ENCODE measurements at regions not wholly inside any gene's neighbourhood (a gene's known extent, or its start where the extent isn't known, plus 50 kb on each side); places are given as distances from the start of the nearest gene placed in this dataset.
"Not testable (repeated sequence)": the region's sequence is repeated elsewhere in the genome, so short reads cannot be mapped to it uniquely, and the experiment has no call there.

- no peak for TF ChIP-seq CTCF (IDR thresholded peaks at IDR 0.05; ENCODE audit: insufficient read depth, low read depth, low read length)
- H3K4me3 ChIP-seq (ENCODE audit: low read depth, low read length): no peak overlapping the region
- DNase-seq (ENCODE audit: low read depth): no peak
These were observed 395.3 kb downstream of the OSTF1 start for GRCh38 chr9:75483636-75484035.

- no peak for DNase-seq (ENCODE audit: low read depth)
- H3K4me3 ChIP-seq (ENCODE audit: low read depth, low read length): no peak overlapping the region
- no peak for TF ChIP-seq CTCF (IDR thresholded peaks at IDR 0.05; ENCODE audit: insufficient read depth, low read depth, low read length)
These were observed 399.8 kb downstream of the OSTF1 start for GRCh38 chr9:75487856-75488718.

- no peak for TF ChIP-seq CTCF (IDR thresholded peaks at IDR 0.05; ENCODE audit: insufficient read depth, low read depth, low read length)
- no peak for DNase-seq (ENCODE audit: low read depth)
- H3K4me3 ChIP-seq (ENCODE audit: low read depth, low read length): no peak overlapping the region
These were observed 400.4 kb downstream of the OSTF1 start for GRCh38 chr9:75488719-75489110.

GRCh38 chr9:75490326-75490725 lies 400.1 kb upstream of the PCSK5 start:
- no peak for DNase-seq (ENCODE audit: low read depth)
- no peak overlapping the region for H3K4me3 ChIP-seq (ENCODE audit: low read depth, low read length)
- TF ChIP-seq CTCF (IDR thresholded peaks at IDR 0.05; ENCODE audit: insufficient read depth, low read depth, low read length): no peak

GRCh38 chr9:75491533-75491932 lies 398.9 kb upstream of the PCSK5 start:
- no peak overlapping the region for H3K4me3 ChIP-seq (ENCODE audit: low read depth, low read length)
- DNase-seq (ENCODE audit: low read depth): no peak
- no peak for TF ChIP-seq CTCF (IDR thresholded peaks at IDR 0.05; ENCODE audit: insufficient read depth, low read depth, low read length)

- no peak overlapping the region for H3K4me3 ChIP-seq (ENCODE audit: low read depth, low read length)
- no peak for TF ChIP-seq CTCF (IDR thresholded peaks at IDR 0.05; ENCODE audit: insufficient read depth, low read depth, low read length)
- DNase-seq (ENCODE audit: low read depth): no peak
These were observed 390.7 kb upstream of the PCSK5 start for GRCh38 chr9:75499812-75500211.

- TF ChIP-seq CTCF (IDR thresholded peaks at IDR 0.05; ENCODE audit: insufficient read depth, low read depth, low read length): no peak
- H3K4me3 ChIP-seq (ENCODE audit: low read depth, low read length): no peak overlapping the region
- DNase-seq (ENCODE audit: low read depth): no peak
These were observed 390.0 kb upstream of the PCSK5 start for GRCh38 chr9:75500479-75500878.

- not testable (repeated sequence) for H3K4me3 ChIP-seq (ENCODE audit: low read depth, low read length); DNase-seq (ENCODE audit: low read depth)
These were observed 389.5 kb upstream of the PCSK5 start for GRCh38 chr9:75500940-75501339.

All from fibroblast of villous mesenchyme (primary cell).